Stimulated activated CD8-positive, alpha-beta memory T cell treated with anti-CD3 and anti-CD28 coated beads, Interleukin-4, amount 100 ng/mL, for 4 hours (primary cell): ENCODE measurements at regions not wholly inside any gene's neighbourhood (a gene's known extent, or its start where the extent isn't known, plus 50 kb on each side); places are given as distances from the start of the nearest gene placed in this dataset.

Experiments
- DNase-seq, 2 donors: peaks; one replicate each; pipeline ENCODE4 v3.0.0-alpha.2; 2020; ENCODE audit warnings: low read depth in 2 of 2, low spot score in 1 of 2

- no peak for DNase-seq
These were observed 94.8 kb downstream of the RMI2 start for GRCh38 chr16:11439790-11440656.

GRCh38 chr16:11440657-11441012, 95.4 kb downstream of the RMI2 start:
- DNase-seq = no peak

- no peak for DNase-seq
These were observed 100.2 kb downstream of the RMI2 start for GRCh38 chr16:11445486-11445885.

- DNase-seq = no peak
These were observed 101.4 kb downstream of the RMI2 start for GRCh38 chr16:11446566-11447119.

- no peak for DNase-seq
These were observed 102.0 kb downstream of the RMI2 start for GRCh38 chr16:11447272-11447671.

- DNase-seq = no peak
These were observed 102.6 kb downstream of the RMI2 start for GRCh38 chr16:11447836-11448235.

- DNase-seq = no peak
These were observed 103.6 kb downstream of the RMI2 start for GRCh38 chr16:11448796-11449416.

- no peak for DNase-seq
These were observed 104.5 kb downstream of the RMI2 start for GRCh38 chr16:11449716-11450115.

- no peak for DNase-seq
These were observed 104.9 kb downstream of the RMI2 start for GRCh38 chr16:11450136-11450535.

GRCh38 chr16:11452298-11452697, 107.0 kb downstream of the RMI2 start:
- no peak for DNase-seq

- no peak for DNase-seq
These were observed 107.6 kb downstream of the RMI2 start for GRCh38 chr16:11452746-11453389.

GRCh38 chr16:11456741-11457140, 111.5 kb downstream of the RMI2 start:
- DNase-seq = no peak

- DNase-seq = no peak
These were observed 114.5 kb downstream of the RMI2 start for GRCh38 chr16:11459722-11460121.

- DNase-seq = no peak
These were observed 115.7 kb downstream of the RMI2 start for GRCh38 chr16:11460820-11461594.

GRCh38 chr16:11461595-11461990, 116.3 kb downstream of the RMI2 start:
- DNase-seq = no peak

GRCh38 chr16:11462036-11462435, 116.8 kb downstream of the RMI2 start:
- no peak for DNase-seq

- DNase-seq = no peak
These were observed 117.6 kb downstream of the RMI2 start for GRCh38 chr16:11462861-11463260.

GRCh38 chr16:11464241-11464640, 119.0 kb downstream of the RMI2 start:
- no peak for DNase-seq

GRCh38 chr16:11465675-11466074, 120.4 kb downstream of the RMI2 start:
- no peak for DNase-seq

GRCh38 chr16:11470676-11471415, 115.9 kb downstream of the LITAF start:
- DNase-seq = no peak
